HG03060 (cell line): ENCODE measurements at regions not wholly inside any gene's neighbourhood (a gene's known extent, or its start where the extent isn't known, plus 50 kb on each side); places are given as distances from the start of the nearest gene placed in this dataset.
"Not testable (repeated sequence)": the region's sequence is repeated elsewhere in the genome, so short reads cannot be mapped to it uniquely, and the experiment has no call there.

ENCODE experiments used
- ATAC-seq: cut with Tn5 transposase; IDR thresholded peaks from one replicate; pipeline ENCODE4 v1.9.1; 2021; ENCODE audit warnings: low read depth, moderate number of reproducible peaks; ENCODE audit not compliant: unreplicated experiment

DNA sequence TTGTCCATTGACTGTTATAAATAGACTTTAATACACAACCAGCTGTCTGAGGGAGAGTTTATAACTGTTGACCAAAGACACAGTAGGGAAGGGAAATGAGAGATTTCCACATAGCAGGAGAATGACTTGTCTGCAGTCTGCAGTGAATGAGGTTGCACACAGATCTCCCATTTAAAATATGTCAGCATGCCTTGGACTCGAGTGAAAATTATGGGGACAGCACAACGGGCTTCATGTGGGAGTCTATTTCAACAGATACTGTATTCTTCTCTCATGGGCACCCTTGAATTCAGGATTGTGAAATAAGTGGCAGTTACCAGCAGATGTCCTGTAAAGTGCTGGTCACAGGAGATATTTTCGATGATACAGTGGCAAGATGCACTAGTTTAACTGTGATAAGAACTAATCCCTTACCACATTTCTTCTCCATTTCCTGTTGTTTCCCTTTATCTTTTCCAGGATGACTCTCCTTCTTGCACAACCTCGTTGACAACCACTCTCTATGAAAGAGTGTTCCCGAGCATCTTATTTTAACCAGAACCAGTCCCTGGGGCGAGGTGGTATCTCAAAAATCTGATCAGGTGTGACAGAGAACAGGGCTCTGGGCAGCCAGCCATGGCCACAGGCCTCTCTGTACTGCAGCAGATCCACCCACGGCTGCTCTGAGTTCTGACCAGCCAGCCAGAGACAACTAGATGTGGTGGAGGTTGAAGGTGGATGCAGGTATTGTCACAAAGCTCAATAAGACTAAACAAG lies 51.5 kb upstream of the MAP3K1 start:
- no peak for ATAC-seq

DNA sequence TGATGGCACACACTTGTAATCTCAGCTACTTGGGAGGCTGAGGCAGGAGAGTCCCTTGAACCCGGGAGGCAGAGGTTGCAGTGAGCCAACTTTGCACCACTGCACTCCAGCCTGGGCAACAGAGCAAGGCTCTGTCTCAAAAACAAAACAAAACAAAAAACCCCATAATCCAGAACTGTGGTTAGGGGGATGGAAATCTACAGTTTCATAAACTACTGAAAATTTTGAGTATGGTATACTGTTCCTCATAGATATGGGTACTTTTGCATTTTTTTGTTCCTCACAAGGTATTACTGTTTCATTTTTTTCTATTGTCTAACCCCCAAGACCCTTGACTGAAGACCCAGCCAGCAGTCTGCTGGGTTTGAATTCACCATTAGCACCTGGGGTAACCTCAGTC lies 52.2 kb upstream of the MAP3K1 start:
- no peak for ATAC-seq

DNA sequence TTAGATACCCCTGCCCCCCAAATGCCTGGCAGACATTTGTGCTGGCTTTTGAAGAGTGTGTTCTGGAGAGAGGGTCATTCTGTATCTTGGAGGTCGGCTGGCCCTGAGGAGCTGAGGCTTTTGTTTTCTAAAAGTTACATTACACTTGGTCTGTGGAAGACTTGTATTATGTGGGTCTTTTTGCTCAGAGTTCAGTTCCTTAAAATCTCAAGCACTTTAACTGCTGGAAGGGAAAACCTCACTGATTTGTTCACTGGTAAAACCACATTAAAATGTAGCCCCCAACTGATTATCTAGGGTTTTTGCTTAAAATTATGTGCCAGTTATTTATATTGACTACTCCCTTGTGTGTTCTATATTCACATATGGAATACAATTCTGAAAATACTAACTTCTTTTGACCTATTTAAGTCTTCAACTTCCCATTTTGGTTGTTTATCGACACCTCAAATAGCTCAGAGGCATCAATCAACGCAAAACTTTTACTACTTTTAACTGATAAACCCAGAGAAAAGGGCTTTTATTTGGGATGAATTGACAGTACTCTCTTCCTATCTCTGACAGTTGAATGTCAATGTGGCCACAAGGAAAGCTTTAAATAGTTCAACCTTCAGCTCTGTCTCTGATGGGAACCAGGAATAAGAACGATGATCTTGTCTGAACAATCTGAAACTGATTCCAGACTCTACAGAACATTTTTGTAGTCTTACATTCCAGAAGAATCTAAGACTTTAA lies 54.0 kb upstream of the MAP3K1 start:
- no peak for ATAC-seq

DNA sequence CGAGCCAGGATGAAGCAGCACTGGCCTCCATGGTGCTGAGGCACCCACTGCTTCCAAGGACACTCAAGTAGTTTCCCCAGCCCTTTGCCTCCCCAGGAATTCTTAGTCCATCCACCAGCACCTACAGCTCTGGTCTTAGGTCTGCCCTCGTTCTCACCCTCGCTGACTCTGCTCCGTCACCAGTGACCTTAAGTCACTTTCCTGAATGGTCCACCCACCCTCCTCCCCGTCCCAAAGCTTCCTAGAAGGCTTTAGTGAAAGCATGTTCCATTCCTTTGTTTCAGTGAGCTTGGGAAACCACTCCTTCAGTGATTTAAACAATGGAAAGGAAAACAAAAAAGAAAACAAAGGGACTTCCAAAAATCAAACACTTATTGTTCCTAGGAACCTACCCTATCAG lies 54.6 kb upstream of the MAP3K1 start:
- ATAC-seq = no peak

DNA sequence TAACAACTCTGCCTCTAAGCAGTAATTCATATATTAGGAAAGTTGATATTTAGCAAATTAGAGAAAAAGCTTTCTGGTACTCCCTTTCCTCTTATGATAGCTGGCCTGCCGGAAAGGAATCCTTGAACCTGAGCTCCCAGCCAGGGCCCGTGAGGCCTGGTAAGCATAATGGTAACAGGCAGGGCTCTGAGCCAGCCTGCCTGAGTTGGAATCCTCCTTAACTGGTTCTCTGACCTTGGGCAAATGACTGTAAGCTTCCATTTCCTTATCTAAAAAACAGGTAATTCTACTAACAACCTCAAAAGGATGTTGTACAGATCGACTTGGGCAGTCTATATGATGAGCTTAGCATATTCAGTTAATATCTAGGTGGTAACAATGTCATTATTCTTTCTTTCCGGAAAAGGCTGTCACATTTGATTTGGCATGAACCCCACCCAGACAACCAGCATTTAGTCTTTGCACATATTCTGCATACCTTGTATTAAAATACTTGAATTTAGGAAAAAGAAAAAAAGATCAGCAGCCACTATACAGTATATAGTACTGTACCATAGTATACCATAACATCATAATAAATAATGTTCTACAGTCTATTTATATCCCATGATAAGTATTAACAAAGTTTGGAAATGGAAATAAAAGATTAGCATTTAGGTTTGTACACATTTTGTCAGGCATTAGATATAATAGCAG lies 55.7 kb upstream of the MAP3K1 start:
- no peak for ATAC-seq

DNA sequence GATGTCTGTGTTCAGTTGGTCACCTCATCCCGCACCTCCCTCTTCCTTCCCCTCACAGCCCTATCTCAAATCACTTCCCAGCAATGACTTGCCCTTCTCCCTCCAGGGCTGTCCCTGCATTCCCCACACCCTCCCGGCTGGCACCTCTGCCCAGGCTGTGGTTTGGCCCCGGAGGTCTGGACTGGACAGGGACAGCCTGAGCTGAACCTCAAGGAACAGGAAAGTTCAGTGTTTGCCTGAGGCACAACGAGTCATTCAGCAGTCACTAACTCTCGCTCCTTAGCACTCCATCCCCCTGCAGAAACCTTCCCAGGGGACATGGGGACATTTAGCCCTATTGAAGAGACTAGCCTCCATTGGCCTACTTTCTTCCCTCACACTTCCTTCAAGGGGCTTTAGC lies 58.3 kb upstream of the MAP3K1 start:
- no peak for ATAC-seq

DNA sequence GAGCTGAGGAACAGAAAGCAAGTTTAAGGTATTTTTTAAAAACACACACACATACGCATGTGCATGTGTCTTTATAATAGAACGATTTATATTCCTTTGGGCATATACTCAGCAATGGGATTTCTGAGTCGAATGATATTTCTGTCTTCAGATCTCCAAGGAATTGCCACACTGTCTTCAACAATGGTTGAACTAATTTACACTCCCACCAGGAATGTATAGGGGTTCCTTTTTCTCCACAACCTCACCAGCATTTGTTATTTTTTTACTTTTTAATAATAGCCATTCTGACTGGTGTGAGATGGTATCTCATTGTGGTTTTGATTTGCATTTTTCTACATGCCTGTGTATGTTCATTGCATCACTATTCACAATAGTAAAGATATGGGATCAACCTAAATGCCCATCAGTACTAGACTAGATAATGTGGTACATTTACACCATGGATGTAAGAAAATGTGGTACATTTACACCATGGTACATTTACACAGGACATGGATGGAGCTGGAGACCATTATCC lies 60.3 kb upstream of the MAP3K1 start:
- no peak for ATAC-seq

DNA sequence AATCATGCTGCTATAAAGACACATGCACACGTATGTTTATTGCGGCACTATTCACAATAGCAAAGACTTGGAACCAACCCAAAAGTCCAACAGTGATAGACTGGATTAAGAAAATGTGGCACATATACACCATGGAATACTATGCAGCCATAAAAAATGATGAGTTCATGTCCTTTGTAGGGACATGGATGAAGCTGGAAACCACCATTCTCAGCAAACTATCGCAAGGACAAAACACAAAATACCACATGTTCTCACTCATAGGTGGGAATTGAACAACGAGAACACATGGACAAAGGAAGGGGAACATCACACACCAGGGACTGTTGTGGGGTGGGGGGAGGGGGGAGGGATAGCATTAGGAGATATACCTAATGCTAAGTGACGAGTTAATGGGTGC lies 61.8 kb upstream of the MAP3K1 start:
- ATAC-seq = not testable (repeated sequence)

DNA sequence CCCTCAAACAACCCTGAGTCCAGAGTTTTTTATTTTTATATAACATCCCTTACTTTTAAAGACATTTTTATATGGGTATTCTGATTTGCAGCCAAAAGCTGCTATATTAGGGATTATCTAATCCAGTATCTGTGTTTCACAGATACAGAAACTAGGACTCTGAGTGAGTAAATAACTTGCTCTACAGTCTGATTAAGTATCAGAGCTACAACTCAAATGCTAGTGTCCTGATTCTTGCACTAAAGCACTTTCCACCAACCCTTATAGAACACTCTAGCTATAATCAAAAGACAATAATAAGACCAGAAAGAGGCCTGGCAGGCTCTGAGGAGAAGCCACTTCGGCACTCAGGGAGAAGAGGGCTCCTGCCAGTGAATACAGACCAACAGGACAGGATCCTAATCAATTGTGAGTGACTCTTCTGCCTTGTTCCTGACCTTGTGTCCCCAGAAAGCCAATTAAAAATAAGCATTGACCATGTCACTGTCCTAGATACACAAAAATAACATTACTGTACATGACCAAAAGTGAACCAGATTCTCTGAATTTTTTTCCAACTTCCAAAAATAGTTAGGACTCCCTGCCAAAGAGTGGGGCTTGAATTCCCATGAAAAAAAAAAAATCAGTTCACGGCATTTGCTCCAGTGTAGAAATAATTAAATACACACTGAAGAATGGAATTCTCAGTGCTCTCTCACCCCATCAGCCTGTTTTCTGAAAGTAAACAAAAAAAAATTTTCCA lies 63.6 kb upstream of the MAP3K1 start:
- ATAC-seq = no peak

DNA sequence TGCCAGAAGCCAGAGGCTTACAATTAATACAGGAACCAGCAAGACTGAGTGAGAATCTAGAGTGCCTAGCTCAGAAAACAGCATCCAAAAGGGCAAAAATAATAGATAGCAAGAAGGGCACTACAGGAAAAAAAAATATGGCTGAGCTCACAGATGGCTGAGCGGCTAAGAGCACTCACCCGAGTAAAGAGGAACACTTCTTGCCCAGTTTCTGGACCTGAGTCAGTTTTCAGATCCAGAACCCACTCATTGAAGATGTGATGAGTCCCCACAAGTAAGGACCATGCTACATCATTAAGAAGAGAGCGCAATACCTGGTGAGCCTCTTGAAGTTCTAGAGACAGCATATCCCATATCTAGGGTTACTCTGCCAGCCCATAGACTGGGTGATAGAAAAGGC lies 65.5 kb upstream of the MAP3K1 start:
- ATAC-seq = no peak

DNA sequence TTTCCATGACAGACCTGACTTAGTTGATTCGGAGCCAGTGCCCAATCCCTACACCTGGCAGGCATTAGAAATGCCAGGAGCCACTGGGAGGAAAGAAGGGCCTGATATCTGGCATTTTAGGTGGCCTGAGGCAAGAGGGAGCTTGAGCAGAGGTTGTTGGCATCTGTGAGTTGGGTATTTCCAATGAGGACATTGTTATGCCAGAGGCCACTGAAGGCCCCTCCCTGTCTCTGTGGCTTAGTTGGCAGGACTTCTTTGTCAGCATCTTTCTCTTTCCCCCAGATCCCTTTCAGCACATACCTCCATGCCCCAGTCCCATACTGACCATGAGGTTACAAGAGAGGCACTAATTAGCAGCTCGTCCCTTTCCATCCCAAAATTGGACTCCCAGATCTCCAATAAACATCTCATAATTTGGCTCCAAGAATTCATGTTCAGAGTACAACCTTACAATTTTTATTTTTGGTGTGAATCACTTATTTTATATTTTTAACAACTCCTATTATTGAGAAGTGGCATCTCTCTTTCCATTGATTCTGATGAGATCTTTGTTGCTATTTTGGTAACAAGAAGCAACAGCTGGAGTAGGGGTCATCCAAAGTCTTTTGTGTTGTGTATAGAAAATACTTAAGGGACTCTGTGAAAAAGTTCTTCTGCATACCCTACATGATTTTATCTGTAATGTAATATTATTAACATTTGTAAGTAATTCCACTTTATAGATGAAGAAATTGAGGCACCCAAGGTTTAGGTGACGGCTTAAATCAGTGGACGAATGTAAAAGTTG lies 68.6 kb upstream of the MAP3K1 start:
- ATAC-seq = no peak

DNA sequence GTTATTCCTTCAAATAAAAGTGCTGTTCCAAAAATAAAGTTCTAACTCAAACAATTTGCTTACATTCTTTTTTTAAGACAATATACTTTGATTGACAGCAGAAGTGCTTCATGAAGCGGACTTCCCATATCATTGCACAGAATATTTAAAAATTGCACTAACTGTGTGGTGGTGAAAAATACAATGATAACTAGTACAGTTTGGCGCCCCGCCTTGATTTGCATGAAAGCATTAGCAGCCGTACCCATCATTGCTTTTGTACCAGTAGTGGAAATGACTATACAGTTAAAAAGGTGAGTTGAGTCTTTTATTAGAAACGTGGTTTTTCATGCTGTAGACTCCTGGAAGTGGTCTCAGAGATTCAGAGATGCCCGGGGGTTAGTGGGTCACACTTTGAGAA lies 69.5 kb upstream of the MAP3K1 start:
- ATAC-seq = no peak

DNA sequence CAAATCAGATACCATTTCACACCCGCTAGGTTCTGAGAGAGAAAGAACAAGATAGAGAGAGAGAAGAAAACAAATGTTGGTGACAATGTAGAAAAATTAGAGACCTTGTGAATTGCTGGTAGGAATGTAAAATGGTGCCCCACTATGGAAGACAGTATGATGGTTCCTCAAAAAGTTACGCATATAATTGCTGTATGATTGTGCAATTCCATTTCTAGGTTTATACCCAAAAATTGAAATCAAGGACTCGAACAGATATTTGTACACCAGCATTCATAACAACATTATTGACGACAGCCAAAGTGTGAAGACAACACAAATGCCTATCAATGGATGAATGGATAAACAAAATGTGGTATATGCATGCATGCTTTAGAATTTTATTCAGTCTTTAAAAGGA lies 74.5 kb upstream of the MAP3K1 start:
- no peak for ATAC-seq

DNA sequence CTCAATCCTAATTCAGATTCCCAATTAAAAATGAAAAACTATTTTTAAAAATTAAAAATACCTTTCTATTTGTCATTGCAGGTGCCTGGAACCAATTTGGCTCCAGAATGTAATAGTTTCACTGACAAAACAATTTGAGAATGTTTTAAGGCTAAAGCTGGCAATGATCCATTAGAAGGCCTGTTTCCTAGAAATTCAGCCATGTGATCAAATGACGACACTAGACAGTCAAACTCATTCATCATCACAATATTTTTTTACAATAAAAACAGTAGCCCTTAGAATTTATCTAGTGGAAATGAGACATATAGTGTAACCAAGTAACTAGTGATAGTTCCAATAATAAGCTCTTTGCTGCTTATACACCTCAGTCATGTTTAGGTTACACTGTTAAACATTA lies 75.4 kb upstream of the MAP3K1 start:
- no peak for ATAC-seq

DNA sequence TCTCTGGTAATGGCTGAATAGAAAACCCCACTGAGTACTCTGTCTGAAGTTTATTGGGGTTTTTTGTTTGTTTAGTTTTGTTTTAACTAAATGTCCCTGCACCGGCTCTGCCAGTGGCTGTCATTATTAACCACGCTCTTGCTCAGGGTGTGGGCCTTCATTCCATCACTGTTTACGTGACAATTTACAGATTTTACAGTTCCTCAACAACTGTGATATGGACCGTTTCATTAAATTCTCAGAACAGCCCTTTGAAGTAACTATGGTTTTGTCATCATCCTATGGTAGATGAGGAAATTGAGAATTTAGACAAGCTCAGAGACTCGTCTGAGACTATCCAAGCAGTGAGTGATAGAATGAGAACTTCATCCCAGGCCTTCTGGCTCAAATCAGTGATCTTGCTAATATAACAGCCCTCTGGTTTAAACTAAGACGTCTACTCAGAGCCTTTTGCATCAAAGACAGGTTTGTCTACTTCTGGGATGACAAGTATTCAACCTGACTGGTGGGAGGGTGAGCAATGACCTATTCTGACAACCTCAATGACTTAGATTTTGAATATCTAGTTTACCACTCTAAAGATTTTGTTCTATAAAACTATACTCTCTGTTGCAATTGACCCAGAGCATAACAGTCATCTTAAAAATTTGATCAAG lies 77.3 kb upstream of the MAP3K1 start:
- ATAC-seq = no peak

DNA sequence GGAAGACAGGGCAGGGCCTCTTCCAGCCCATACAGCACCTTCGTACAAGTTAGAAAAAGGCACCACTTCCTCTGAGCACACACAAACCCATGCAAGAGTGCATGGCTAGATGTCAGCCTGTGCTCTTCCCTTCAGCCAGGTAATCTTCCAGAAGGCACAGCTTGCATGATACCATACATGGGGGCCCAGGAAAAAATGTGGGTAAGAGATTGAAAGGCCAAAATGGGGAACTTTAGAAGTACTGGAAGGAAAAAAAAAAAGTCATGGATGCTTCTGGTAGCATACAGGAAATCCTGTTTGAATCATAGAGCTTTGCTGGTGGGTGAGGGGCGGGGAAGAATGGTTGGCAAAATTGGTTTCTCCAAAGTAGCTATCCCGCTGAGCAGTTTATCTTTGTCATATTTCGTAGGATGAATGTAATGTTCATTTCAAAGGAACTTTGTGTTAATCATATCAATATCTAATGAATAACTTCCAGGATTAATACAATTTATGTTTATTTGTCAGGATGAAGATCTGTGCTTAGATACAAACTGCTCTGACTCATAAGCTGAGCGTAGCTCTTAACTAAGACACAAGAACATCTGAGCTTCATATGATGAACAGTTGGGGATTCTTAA lies 78.2 kb upstream of the MAP3K1 start:
- no peak for ATAC-seq

DNA sequence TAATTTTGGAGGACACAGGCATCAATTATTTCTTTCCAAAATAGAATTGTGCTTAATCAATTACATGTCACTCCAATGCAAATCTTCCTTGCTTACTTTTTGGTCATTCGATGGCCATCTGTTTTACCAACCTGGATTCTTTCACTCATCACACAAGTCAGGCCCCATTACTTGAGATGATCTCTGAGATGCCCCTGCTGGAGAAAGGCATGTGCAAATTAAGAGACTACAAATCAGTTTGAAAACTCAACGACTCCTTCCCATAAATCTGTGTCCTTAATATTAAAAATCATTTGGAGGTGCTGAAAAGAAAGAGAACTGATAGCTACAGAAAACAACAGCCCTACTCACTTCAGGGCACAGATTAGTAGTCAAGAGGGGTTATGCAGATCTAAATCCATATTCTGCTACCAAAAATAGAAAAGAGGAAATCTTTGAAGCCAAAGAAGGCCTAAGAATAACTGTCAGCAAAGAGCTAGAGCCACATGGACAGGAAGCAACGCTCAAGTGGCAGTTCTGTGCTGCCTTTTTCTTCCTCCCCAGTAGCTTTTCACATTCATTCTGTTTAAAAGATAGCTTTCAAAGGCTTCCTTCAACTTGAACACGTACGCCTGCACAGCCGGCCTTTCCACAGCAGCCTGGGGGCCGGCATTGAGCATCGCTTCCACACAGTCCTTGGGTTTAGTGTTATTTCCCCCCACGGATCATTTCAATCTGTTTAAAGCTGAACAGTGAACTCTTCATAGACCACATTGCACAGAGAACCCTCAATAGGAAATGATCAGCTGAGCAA lies 79.3 kb upstream of the MAP3K1 start:
- no peak for ATAC-seq

DNA sequence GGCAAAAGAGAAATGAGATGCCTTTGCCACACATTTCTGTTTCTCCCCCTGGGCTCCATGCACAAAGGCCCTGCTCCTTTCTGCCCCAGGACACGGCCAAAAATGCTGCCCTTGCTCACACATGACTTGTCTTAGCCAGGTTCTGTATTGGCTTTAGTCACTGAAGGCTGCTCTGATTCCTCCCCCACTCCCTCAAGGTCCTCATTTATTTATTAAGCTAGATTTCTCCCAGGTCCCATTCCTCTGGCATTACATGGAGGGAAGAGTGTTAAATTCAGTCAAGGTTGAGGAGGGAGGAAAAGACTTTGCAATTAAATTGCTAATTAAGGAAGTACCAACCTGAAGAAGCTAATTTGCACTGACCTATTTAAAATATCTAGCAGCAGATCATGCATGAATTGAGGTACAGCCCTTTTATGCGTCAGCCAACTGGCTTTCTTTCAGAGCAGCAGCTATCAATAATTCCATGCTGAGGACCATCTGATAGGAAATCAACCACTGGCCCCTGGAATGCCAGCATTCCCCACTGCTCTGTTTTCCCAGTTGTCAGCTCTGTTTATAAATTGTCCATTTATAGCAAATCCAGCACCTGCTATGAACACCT lies 81.2 kb upstream of the MAP3K1 start:
- ATAC-seq = no peak
